HG03135 (cell line): ENCODE measurements at regions not wholly inside any gene's neighbourhood (a gene's known extent, or its start where the extent isn't known, plus 50 kb on each side); places are given as distances from the start of the nearest gene placed in this dataset.
"Not testable (repeated sequence)": the region's sequence is repeated elsewhere in the genome, so short reads cannot be mapped to it uniquely, and the experiment has no call there.

Experiments used
- ATAC-seq: cut with Tn5 transposase; IDR thresholded peaks from one replicate; pipeline ENCODE4 v1.9.1; 2021; ENCODE audit warnings: mild to moderate bottlenecking, moderate library complexity; ENCODE audit not compliant: unreplicated experiment

DNA sequence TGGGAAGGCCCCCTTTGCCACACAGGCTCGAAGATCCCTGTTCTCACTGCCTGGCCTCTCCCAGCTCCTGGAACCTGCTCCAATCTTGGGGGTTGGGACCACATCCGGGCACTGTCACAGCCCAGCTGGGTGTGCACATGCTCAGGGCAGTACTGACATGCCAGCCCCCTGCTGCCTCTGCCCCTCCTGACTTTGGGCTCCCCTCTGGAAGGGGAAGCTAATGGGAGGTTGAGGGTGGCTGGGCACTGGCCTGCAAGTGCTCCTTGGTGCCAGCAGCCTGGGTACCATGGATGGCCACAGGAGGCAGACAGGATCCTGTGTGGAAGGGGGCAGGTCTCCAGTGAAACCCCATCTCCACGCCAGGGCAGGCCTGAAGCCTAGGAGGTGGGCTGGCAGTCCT lies 126.1 kb upstream of the NOL4 start:
- no peak for ATAC-seq

- no peak for ATAC-seq
These were observed 127.9 kb upstream of the NOL4 start for GRCh38 chr18:34352385-34353163.

GRCh38 chr18:34354351-34354750 lies 129.6 kb upstream of the NOL4 start:
- no peak for ATAC-seq

DNA sequence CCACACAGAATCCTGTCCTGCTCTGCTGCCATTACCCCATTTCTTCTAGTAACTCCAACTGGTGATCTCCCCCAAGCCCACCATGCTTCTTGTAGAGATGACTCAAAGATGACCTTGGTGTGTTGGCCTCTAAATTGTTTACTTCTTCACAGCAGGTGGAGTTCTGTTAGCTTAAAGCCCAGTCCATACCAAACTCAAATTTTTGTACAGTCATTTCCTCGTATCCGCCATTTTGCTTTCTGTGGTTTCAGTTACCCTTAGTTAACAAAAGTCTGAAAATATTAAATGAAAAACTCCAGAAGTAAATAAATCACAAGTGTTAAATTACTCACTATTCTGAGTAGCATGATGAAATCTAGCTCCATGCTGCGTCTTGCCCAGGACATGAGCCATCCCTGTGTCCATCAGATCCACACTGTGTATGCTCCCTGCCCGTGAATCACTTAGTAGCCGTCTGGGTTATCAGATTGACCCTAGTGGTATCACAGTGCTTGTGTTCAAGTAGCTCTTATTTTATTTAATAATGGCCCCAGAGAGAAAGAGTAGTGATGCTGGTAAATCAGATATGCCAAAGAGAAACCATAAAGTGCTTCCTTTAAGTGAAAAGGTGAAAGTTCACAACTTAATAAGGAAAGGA lies 133.3 kb upstream of the NOL4 start:
- no peak for ATAC-seq

DNA sequence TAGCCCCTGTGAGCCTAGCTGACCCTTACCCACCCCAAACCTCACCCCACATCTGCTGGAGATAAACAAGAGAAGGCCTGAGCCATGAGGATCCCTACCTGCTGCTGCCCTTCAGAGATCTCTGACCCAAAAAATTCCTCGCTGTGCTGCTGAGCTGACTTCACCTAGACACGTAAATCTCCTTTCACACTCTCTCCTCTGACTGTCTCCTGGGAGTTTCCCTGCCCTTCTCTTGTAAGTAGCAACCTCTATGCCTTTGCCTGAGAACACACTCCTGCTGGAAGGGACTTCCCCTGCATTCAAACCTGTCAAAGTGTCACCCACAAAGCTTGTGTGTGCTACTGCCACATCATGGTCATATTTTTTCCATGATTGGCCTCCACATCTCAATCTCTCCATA lies 134.2 kb upstream of the NOL4 start:
- ATAC-seq, result no peak

GRCh38 chr18:34364699-34365098 lies 140.0 kb upstream of the NOL4 start:
- no peak for ATAC-seq

GRCh38 chr18:34370704-34371395 lies 146.1 kb upstream of the NOL4 start:
- no peak for ATAC-seq

GRCh38 chr18:34380326-34380725 lies 155.6 kb upstream of the NOL4 start:
- no peak for ATAC-seq

GRCh38 chr18:34385311-34385710 lies 160.6 kb upstream of the NOL4 start:
- ATAC-seq, result no peak

DNA sequence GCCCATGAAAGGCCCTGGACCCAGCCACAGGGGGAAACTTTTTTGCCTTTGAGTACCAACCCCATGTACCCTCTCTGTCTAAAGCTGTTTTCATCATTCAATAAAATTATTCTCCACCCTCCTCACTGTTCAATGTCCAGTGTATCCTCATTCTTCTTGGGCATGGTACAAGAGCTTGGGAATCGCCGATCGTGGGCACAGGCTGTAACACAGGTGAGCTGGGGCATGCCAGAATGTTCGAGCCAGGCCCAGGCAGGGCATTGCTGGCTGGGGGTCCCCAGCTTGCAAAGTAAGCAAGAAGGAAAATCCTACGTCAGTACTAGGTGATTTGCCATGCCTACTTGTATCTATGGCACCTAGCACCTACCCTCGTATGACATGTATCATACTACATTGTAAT lies 162.1 kb upstream of the NOL4 start:
- no peak for ATAC-seq

- ATAC-seq, result no peak
These were observed 172.7 kb upstream of the NOL4 start for GRCh38 chr18:34397286-34397896.

DNA sequence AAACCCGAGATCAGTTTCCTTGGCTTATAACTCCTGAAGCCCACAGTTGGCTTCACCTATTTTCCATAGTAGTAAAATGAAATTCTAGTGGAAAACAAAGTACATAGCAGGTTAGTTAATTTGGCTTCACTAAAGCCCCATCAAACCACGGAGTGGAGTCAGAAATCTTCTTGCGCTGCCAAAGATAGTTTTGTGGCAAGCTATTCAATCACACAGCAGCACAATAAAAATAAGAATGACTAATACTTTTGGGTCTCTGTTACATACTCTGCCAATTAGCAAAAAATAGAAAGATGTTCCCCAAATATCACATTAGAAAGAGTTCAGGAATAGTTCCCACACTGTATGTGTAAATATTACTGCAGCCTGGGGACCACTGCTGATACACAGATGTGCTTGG lies 175.2 kb upstream of the NOL4 start:
- ATAC-seq, result no peak

GRCh38 chr18:34400834-34401233 lies 176.1 kb upstream of the NOL4 start:
- no peak for ATAC-seq

DNA sequence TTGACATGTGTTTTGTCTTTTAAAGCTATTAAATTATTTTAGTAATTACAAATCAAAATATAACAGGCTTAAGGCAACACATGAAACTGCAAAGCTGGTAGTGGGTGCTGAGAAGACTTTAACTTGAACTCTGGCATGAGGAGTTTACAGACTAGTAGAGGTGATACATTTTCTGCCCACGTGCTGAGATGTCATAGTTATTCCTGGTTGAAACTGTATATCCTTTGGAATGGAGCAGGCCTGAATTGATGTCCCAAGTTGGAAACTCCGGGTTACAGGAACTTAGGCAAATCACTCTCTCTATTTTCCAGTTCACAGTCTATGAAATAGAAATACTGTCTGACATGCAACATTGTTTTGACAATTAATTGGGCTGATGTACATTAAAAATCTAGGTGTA lies 177.1 kb upstream of the NOL4 start:
- no peak for ATAC-seq

DNA sequence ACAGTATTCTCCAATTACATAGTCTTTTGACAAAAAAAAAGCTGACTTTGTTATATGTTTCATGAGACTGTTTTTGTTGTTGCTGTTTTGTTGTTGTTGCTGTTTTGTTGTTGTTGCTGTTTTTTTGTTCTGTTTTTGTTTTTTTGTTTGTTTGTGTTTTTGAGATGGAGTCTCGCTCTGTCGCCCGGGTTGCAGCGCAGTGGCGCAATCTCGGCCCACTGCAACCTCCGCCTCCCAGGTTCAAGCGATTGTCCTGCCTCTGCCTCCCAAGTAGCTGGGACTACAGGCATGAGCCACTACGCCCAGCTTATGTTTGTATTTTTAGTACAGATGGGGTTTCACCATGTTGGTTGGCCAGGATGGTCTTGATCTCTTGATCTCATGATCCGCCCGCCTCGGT lies 182.8 kb upstream of the NOL4 start:
- ATAC-seq, result not testable (repeated sequence)

GRCh38 chr18:34411952-34412351 lies 187.2 kb upstream of the NOL4 start:
- no peak for ATAC-seq

GRCh38 chr18:34431042-34431441 lies 206.3 kb upstream of the NOL4 start:
- ATAC-seq, result no peak

- ATAC-seq, result no peak
These were observed 219.9 kb upstream of the NOL4 start for GRCh38 chr18:34444622-34445021.

GRCh38 chr18:34448662-34449061 lies 223.9 kb upstream of the NOL4 start:
- no peak for ATAC-seq

- no peak for ATAC-seq
These were observed 233.0 kb upstream of the NOL4 start for GRCh38 chr18:34457761-34458160.

- ATAC-seq, result no peak
These were observed 233.8 kb upstream of the NOL4 start for GRCh38 chr18:34458410-34458977.
